Cardiac septum (tissue), 1 donor: ENCODE measurements at regions not wholly inside any gene's neighbourhood (a gene's known extent, or its start where the extent isn't known, plus 50 kb on each side); places are given as distances from the start of the nearest gene placed in this dataset.
"Not testable (repeated sequence)": the region's sequence is repeated elsewhere in the genome, so short reads cannot be mapped to it uniquely, and the experiment has no call there.

Experiments used
- DNase-seq: peaks from one replicate; pipeline ENCODE4 v3.0.0-alpha.2; 2020; ENCODE audit warnings: low spot score
- intact Hi-C: fragments of 100-400 bp; cut with DNase I; formaldehyde crosslinking; loops from one replicate; pipeline ENCODE4 v1.14.0; 2022
- donor health status: DM: no; HTN: no; CAD: no.

- DNase-seq, result no peak
- intact Hi-C loops, result loop anchor here (1.0 kb wide), 1 partner anchor 238 kb away; no protein-coding TSS in a partner anchor
Observed at GRCh38 chr4:42281324-42282020, 115.8 kb upstream of the SHISA3 start.

- no peak for DNase-seq
- intact Hi-C loops, result loop anchor here (1.0 kb wide), 1 partner anchor 237 kb away; no protein-coding TSS in a partner anchor
Observed at GRCh38 chr4:42282081-42282901, 115.0 kb upstream of the SHISA3 start.

- DNase-seq, result no peak
- intact Hi-C loops, result no loop called here
Observed at GRCh38 chr4:42284030-42284429, 113.3 kb upstream of the SHISA3 start.

- intact Hi-C loops, result not testable (repeated sequence)
Observed at GRCh38 chr4:42288876-42289275, 108.4 kb upstream of the SHISA3 start.

GRCh38 chr4:42292192-42292591 lies 105.1 kb upstream of the SHISA3 start:
- DNase-seq, intact Hi-C loops: not testable (repeated sequence)

More at GRCh38 chr4:42288876-42289275, 108.4 kb upstream of the SHISA3 start:
- DNase-seq, result not testable (repeated sequence)

- no peak for DNase-seq
- intact Hi-C loops, result no loop called here
Observed at GRCh38 chr4:42293967-42294813, 103.1 kb upstream of the SHISA3 start.

GRCh38 chr4:42296196-42296595 lies 101.1 kb upstream of the SHISA3 start:
- intact Hi-C loops, result no loop called here
- no peak for DNase-seq

GRCh38 chr4:42302348-42302747 lies 94.9 kb upstream of the SHISA3 start:
- intact Hi-C loops, result no loop called here
- DNase-seq, result no peak

- DNase-seq, result no peak
- intact Hi-C loops, result no loop called here
Observed at GRCh38 chr4:42306221-42307109, 90.8 kb upstream of the SHISA3 start.

GRCh38 chr4:42308247-42308646 lies 89.0 kb upstream of the SHISA3 start:
- DNase-seq, result no peak
- intact Hi-C loops, result no loop called here

- intact Hi-C loops, result no loop called here
- no peak for DNase-seq
Observed at GRCh38 chr4:42309361-42310260, 87.7 kb upstream of the SHISA3 start.

GRCh38 chr4:42310358-42310757 lies 86.9 kb upstream of the SHISA3 start:
- intact Hi-C loops, result no loop called here
- DNase-seq, result no peak

GRCh38 chr4:42310806-42311205 lies 86.5 kb upstream of the SHISA3 start:
- intact Hi-C loops, result no loop called here
- no peak for DNase-seq

- no peak for DNase-seq
- intact Hi-C loops, result no loop called here
Observed at GRCh38 chr4:42311591-42311990, 85.7 kb upstream of the SHISA3 start.

GRCh38 chr4:42313420-42313819 lies 83.9 kb upstream of the SHISA3 start:
- intact Hi-C loops, DNase-seq: not testable (repeated sequence)

- no peak for DNase-seq
- intact Hi-C loops, result no loop called here
Observed at GRCh38 chr4:42313872-42314271, 83.4 kb upstream of the SHISA3 start.

- DNase-seq, result no peak
Observed at GRCh38 chr4:42315231-42315630, 82.1 kb upstream of the SHISA3 start.

GRCh38 chr4:42320822-42321388 lies 76.4 kb upstream of the SHISA3 start:
- intact Hi-C loops, result no loop called here
- DNase-seq, result no peak

More at GRCh38 chr4:42315231-42315630, 82.1 kb upstream of the SHISA3 start:
- intact Hi-C loops, result no loop called here
